ENCODE measurements at regions not wholly inside any gene's neighbourhood (a gene's known extent, or its start where the extent isn't known, plus 50 kb on each side); places are given as distances from the start of the nearest gene placed in this dataset.

- TF ChIP-seq, protein P1, sequence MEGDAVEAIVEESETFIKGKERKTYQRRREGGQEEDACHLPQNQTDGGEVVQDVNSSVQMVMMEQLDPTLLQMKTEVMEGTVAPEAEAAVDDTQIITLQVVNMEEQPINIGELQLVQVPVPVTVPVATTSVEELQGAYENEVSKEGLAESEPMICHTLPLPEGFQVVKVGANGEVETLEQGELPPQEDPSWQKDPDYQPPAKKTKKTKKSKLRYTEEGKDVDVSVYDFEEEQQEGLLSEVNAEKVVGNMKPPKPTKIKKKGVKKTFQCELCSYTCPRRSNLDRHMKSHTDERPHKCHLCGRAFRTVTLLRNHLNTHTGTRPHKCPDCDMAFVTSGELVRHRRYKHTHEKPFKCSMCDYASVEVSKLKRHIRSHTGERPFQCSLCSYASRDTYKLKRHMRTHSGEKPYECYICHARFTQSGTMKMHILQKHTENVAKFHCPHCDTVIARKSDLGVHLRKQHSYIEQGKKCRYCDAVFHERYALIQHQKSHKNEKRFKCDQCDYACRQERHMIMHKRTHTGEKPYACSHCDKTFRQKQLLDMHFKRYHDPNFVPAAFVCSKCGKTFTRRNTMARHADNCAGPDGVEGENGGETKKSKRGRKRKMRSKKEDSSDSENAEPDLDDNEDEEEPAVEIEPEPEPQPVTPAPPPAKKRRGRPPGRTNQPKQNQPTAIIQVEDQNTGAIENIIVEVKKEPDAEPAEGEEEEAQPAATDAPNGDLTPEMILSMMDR (IDR thresholded peaks at IDR 0.05; ENCODE audit: low read depth, low read length, missing input control): no peak
- TF ChIP-seq, protein P2, sequence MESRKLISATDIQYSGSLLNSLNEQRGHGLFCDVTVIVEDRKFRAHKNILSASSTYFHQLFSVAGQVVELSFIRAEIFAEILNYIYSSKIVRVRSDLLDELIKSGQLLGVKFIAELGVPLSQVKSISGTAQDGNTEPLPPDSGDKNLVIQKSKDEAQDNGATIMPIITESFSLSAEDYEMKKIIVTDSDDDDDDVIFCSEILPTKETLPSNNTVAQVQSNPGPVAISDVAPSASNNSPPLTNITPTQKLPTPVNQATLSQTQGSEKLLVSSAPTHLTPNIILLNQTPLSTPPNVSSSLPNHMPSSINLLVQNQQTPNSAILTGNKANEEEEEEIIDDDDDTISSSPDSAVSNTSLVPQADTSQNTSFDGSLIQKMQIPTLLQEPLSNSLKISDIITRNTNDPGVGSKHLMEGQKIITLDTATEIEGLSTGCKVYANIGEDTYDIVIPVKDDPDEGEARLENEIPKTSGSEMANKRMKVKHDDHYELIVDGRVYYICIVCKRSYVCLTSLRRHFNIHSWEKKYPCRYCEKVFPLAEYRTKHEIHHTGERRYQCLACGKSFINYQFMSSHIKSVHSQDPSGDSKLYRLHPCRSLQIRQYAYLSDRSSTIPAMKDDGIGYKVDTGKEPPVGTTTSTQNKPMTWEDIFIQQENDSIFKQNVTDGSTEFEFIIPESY (IDR thresholded peaks at IDR 0.05): no peak
- TF ChIP-seq JUND (IDR thresholded peaks at IDR 0.05): no peak
- TF ChIP-seq TAF1 (conservative IDR thresholded peaks at IDR 0.05): no peak
- TF ChIP-seq RAD21 (IDR thresholded peaks at IDR 0.05): no peak
- no peak for TF ChIP-seq ATF3 (IDR thresholded peaks at IDR 0.05)
- TF ChIP-seq YY1 (IDR thresholded peaks at IDR 0.05): no peak
- TF ChIP-seq, protein P3, sequence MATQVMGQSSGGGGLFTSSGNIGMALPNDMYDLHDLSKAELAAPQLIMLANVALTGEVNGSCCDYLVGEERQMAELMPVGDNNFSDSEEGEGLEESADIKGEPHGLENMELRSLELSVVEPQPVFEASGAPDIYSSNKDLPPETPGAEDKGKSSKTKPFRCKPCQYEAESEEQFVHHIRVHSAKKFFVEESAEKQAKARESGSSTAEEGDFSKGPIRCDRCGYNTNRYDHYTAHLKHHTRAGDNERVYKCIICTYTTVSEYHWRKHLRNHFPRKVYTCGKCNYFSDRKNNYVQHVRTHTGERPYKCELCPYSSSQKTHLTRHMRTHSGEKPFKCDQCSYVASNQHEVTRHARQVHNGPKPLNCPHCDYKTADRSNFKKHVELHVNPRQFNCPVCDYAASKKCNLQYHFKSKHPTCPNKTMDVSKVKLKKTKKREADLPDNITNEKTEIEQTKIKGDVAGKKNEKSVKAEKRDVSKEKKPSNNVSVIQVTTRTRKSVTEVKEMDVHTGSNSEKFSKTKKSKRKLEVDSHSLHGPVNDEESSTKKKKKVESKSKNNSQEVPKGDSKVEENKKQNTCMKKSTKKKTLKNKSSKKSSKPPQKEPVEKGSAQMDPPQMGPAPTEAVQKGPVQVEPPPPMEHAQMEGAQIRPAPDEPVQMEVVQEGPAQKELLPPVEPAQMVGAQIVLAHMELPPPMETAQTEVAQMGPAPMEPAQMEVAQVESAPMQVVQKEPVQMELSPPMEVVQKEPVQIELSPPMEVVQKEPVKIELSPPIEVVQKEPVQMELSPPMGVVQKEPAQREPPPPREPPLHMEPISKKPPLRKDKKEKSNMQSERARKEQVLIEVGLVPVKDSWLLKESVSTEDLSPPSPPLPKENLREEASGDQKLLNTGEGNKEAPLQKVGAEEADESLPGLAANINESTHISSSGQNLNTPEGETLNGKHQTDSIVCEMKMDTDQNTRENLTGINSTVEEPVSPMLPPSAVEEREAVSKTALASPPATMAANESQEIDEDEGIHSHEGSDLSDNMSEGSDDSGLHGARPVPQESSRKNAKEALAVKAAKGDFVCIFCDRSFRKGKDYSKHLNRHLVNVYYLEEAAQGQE (IDR thresholded peaks at IDR 0.05): no peak
- TF ChIP-seq FOXA1 (IDR thresholded peaks at IDR 0.05): no peak
- TF ChIP-seq, protein P4, sequence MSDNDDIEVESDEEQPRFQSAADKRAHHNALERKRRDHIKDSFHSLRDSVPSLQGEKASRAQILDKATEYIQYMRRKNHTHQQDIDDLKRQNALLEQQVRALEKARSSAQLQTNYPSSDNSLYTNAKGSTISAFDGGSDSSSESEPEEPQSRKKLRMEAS (IDR thresholded peaks at IDR 0.05): no peak
- no peak for TF ChIP-seq SP1 (IDR thresholded peaks at IDR 0.05)
Measured at GRCh38 chr11:45454917-45455401, 168.8 kb upstream of the SYT13 start.

All from liver (tissue), 3 donors.